ACHN (cell line): ENCODE measurements at regions not wholly inside any gene's neighbourhood (a gene's known extent, or its start where the extent isn't known, plus 50 kb on each side); places are given as distances from the start of the nearest gene placed in this dataset.
"Not testable (repeated sequence)": the region's sequence is repeated elsewhere in the genome, so short reads cannot be mapped to it uniquely, and the experiment has no call there.

Experiments
- DNase-seq: peaks from one replicate; pipeline ENCODE4 v3.0.0-alpha.2; 2015
- in situ Hi-C: cut with HindIII; loops from 2 replicates; pipeline ENCODE4 v1.10.0; 2017; ENCODE audit warnings: low sequenced_read_pairs, low pct_ligation_motif_present, low pct_unique_long_range_greater_than_20kb

DNA sequence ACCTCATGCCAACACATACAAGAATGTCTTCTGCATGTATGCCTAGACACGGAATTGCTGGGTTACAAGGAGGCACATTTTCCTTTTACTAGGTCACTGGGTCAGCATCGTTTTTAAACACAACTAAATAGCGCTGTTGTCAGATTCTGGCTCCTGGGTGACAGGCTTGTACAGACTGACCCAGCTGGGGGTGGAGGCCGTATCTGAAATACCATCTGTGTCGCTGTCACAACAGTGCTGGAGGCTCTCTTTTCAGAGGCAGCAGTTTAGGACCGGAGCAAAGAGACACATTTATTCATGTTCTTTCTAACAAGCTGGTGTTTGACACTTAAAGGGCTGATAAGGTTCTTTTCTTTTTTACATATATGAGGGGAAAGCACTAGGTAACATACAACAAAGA is 403.0 kb upstream of the ASIC2 start:
- in situ Hi-C loops: no loop called here

GRCh38 chr17:33697557-33697956 is 404.5 kb upstream of the ASIC2 start:
- in situ Hi-C loops: no loop called here
- DNase-seq: no peak

More for the DNA sequence above, 403.0 kb upstream of the ASIC2 start:
- no peak for DNase-seq

GRCh38 chr17:33701910-33702309 is 408.8 kb upstream of the ASIC2 start:
- in situ Hi-C loops: no loop called here
- DNase-seq: no peak

GRCh38 chr17:33704856-33705255 is 411.8 kb upstream of the ASIC2 start:
- no peak for DNase-seq
- in situ Hi-C loops: no loop called here

- DNase-seq: no peak
- in situ Hi-C loops: no loop called here
Observed at GRCh38 chr17:33709881-33710280, 416.8 kb upstream of the ASIC2 start.

DNA sequence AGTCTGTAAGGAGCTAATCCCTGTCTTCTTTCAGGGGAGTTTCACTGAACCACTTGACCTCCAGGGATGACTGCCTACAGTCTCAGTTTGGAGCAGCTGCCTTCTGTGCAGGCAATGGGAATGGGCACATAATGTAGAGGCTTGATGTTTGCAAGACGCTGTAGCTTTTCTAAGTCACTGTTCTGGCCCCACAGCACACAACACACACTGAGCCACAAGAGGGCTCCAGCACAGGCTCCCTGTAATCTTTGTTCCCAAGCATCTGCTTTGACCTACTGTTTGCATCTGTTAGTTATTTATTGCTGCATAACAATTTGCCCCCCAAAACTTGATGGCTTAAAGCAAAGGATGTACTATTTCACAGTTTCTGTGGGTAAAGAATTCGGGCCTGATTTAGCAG is 419.0 kb upstream of the ASIC2 start:
- DNase-seq: no peak
- in situ Hi-C loops: no loop called here

DNA sequence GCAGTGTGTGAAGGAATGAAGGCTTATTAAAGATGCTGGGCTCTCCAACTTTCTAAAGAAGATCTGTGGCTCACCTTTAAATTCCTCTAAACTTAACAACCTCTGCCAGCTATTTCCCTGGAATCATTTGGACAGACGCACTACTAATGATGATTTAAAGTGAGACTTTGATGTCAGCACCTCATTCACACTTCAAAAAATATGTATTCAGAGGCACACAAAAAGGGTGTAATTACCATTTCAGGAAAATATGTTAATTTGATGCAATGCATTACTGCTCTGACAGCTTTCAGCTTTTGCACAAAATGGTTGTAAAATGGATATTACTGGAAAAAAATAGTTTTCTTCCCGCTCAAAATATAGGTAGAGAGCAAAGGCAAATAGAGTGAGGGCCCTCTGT is 423.9 kb upstream of the ASIC2 start:
- in situ Hi-C loops: no loop called here
- DNase-seq: no peak

GRCh38 chr17:33723736-33724135 is 430.6 kb upstream of the ASIC2 start:
- DNase-seq, in situ Hi-C loops: not testable (repeated sequence)

GRCh38 chr17:33725675-33726271 is 432.7 kb upstream of the ASIC2 start:
- in situ Hi-C loops: no loop called here
- DNase-seq: peak; percentile 38

DNA sequence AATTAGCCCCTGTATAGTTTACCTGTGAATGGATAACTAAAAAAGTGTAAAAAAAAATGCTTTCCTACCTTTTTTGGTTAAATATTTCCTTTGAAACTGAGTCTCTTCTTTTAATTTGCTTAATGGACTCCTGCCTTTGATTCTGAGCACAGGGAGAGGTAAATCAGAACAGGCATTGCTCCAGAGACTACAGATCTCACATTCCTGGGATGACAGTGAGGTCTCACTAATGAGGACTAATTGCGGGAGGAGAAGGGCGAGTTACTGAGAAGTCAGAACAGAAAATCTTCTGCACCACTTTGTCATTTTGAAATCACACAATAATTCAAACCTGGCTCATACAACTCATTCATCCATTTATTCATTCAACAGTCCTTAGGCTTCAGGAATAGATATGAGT is 437.0 kb upstream of the ASIC2 start:
- in situ Hi-C loops: no loop called here

GRCh38 chr17:33732116-33732515 is 439.0 kb upstream of the ASIC2 start:
- in situ Hi-C loops: no loop called here
- DNase-seq: peak; percentile 47

More for the DNA sequence above, 437.0 kb upstream of the ASIC2 start:
- no peak for DNase-seq

GRCh38 chr17:33739714-33740113 is 446.6 kb upstream of the ASIC2 start:
- in situ Hi-C loops: no loop called here
- DNase-seq: no peak

GRCh38 chr17:33745047-33745760 is 452.1 kb upstream of the ASIC2 start:
- DNase-seq: no peak
- in situ Hi-C loops: no loop called here

- in situ Hi-C loops: no loop called here
- DNase-seq: no peak
Observed at GRCh38 chr17:33749171-33749570, 456.1 kb upstream of the ASIC2 start.

GRCh38 chr17:33750943-33751701 is 458.0 kb upstream of the ASIC2 start:
- DNase-seq: peak; percentile 52
- in situ Hi-C loops: no loop called here

GRCh38 chr17:33751702-33752065 is 458.6 kb upstream of the ASIC2 start:
- in situ Hi-C loops: no loop called here
- DNase-seq: no peak

DNA sequence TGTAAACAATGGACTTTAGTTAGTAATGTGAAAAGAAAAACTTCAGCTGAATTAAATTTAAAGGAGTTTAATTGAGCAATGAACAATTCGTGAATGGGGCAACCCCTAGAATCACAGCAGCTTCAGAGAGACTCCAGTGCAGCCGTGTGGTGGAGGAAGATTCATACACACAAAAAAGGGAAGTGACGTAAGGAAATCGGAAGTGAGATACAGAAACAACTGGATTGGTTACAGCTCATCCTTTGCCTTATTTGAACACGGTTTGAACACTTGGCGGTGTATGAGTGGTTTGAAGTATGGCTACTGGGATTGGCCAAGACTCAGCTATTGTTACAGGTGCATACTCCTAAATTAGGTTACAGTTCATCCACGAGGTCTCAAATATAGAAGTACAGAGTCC is 460.4 kb upstream of the ASIC2 start:
- DNase-seq: no peak
- in situ Hi-C loops: no loop called here

DNA sequence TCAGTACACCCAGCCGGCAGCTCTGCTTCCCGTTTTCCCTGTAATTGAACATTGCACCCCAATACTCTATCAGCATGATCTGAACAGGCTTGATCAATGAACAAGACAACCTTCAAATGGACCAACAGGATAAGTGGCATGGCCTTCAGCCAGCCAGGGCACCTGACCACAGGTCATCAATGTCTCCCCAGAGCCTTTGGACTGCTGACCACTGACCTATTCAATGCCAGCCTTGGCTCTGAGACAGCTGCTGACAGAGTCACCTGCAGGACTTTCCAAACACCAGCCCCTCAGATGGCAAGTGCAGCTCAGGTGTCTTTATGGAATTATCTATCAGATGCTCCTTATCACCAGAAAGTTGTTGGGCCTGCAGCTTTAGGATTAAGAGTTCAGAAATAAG is 462.9 kb upstream of the ASIC2 start:
- in situ Hi-C loops: no loop called here
- DNase-seq: no peak

GRCh38 chr17:33765871-33766270 is 472.8 kb upstream of the ASIC2 start:
- in situ Hi-C loops: no loop called here

DNA sequence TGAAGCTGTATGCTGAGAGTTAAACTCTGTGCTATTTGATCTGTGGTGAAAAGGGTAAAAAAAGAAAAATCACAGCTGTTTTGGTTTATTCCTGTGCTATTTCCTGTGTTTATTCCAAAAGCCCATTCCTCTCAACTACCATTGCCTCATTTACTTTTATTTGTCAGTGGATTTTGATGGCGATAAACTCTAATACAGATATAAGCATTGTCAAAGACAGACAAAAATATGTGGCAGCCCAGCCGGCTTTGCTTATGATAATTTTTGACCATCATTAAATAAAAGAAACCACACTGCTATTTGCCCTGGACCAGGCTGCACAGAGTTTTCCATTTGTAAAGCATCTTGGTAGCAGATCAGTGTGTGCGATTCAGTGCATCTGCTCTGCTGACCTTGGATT is 473.6 kb upstream of the ASIC2 start:
- no peak for DNase-seq
- in situ Hi-C loops: no loop called here

More at GRCh38 chr17:33765871-33766270, 472.8 kb upstream of the ASIC2 start:
- no peak for DNase-seq
